Mammary epithelial cell (primary cell): ENCODE measurements at regions not wholly inside any gene's neighbourhood (a gene's known extent, or its start where the extent isn't known, plus 50 kb on each side); places are given as distances from the start of the nearest gene placed in this dataset.
"Not testable (repeated sequence)": the region's sequence is repeated elsewhere in the genome, so short reads cannot be mapped to it uniquely, and the experiment has no call there.

ENCODE experiments used
- CTCF ChIP-seq, 2 donors: IDR thresholded peaks in 1 of 2; conservative IDR thresholded peaks in 1 of 2; 2 replicates each; pipeline ENCODE4 v1.5.1; 2011 to 2012; ENCODE audit warnings: inconsistent platforms in 2 of 2, low read length in 2 of 2, mild to moderate bottlenecking in 2 of 2, control low read depth in 1 of 2, low read depth in 1 of 2; ENCODE audit not compliant: insufficient read depth in 1 of 2; ENCODE audit errors: extremely low read depth in 1 of 2
- EZH2 ChIP-seq: IDR thresholded peaks from 2 replicates; pipeline ENCODE4 v1.6.1; 2012; ENCODE audit warnings: low read length, inconsistent platforms, borderline replicate concordance

DNA sequence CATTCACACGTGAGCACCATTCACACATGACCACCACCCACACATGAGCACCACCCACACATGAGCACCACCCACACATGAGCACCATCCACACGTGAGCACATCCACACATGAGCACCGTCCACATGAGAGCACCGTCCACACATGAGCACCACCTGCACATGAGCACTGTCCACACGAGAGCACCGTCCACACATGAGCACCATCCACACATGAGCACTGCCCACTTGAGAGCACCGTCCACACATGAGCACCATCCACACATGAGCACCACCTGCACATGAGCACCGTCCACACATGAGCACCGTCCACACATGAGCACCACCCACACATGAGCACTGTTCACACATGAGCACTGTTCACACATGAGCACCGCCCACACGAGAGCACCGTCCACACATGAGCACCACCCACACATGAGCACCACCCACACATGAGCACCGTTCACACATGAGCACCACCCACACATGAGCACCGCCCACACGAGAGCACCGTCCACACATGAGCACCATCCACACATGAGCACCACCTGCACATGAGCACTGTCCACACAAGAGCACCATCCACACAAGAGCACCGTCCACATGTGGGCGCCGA, 471.3 kb upstream of the SALL3 start:
- not testable (repeated sequence) for TF ChIP-seq EZH2; CTCF (conservative IDR thresholded peaks at IDR 0.05 in 1 of 2, IDR thresholded peaks at IDR 0.05 in 1 of 2; ENCODE audit: extremely low read depth in 1 of 2, insufficient read depth in 1 of 2, low read depth in 1 of 2, low read length in 2 of 2)
